NCI-H82 treated with DMSO at 0.1 percent for 48 hours (cell line): ENCODE measurements at regions not wholly inside any gene's neighbourhood (a gene's known extent, or its start where the extent isn't known, plus 50 kb on each side); places are given as distances from the start of the nearest gene placed in this dataset.

Experiments
- DNase-seq: peaks from one replicate; lab custom pipeline; 2025; ENCODE audit not compliant: unreplicated experiment; lab: John Stamatoyannopoulos, UW

DNA sequence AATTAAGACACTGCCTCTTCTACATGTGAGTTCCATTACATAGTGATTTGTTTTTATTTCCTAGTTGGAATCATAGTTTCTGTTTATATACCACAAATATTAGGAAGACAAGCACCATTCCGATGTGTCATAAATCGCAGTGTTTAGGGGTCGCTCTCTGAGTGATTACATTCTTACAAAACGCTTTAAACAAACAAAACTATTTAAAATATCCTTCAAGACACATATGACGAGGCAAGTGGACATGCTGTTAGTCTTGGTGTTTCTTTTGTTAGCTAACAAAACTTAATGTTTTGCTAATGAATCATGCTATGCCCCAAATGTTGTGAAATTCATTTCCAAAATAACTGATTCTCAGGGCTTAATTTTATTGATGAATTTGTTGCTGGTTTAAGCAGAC lies 1219.3 kb upstream of the PRKX start:
- no peak for DNase-seq

- no peak for DNase-seq
Observed at GRCh38 chrX:4930426-4930825, 1217.0 kb upstream of the PRKX start.

DNA sequence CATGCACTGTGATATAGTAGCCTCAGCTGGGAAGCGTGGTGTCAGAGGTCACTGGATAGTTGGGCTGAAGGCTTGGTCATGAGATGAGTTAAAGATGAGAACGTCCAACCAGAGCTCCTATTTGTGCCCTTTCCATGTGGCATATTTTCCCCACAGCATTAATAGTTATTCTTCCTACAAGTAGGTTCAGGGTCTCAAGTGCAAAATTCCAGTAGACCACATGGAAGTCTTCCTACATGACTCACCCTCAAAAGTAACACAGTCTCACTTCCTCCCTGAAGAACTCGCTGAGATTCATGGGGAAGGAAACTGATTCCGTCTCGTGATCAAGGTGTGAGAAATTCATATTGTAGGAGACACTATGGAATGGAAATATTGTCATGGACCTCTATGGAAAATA lies 1212.5 kb upstream of the PRKX start:
- DNase-seq = no peak

- DNase-seq = no peak
Observed at GRCh38 chrX:4909348-4909747, 1195.9 kb upstream of the PRKX start.

- no peak for DNase-seq
Observed at GRCh38 chrX:4905576-4905975, 1192.1 kb upstream of the PRKX start.

DNA sequence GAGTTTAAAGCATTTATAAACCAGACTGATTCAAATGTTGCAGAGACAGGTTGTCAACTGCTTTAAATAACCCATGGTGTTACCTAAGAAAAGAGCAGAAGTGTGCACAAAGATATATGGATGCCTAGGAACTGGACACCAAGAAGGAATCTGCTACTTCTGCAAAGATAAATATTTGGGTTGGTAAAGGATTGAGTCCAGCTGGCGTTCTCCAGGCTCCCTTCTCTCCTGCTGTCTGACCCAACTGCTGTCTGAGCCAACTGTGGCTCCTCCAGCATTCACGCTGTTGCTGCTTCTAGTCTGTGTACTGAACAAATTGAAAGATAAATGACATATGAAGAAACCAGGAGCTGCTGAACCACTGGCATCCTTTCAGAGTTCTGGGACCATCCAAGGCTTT lies 1167.8 kb upstream of the PRKX start:
- no peak for DNase-seq

DNA sequence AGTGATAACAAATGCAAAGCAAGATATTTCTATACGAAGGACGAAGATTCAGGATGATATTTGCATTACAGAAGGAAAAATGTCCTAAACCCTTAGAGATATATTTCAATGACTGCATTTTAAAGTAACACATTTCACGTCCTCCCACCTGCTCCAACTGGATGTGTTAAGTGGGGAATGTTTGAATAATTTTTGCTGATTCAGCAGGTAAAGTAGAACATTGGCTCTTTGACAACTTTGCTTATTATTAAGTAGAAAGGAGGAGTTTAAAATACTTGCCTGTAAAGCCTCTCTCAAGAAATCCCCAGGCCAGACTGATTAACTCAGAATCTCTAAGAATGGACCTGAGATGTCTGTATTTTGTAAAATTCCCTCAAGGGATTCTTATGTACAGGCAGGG lies 1165.2 kb upstream of the PRKX start:
- no peak for DNase-seq

GRCh38 chrX:4876268-4876667 lies 1162.8 kb upstream of the PRKX start:
- DNase-seq = no peak

GRCh38 chrX:4851534-4851933 lies 1138.1 kb upstream of the PRKX start:
- DNase-seq = no peak

DNA sequence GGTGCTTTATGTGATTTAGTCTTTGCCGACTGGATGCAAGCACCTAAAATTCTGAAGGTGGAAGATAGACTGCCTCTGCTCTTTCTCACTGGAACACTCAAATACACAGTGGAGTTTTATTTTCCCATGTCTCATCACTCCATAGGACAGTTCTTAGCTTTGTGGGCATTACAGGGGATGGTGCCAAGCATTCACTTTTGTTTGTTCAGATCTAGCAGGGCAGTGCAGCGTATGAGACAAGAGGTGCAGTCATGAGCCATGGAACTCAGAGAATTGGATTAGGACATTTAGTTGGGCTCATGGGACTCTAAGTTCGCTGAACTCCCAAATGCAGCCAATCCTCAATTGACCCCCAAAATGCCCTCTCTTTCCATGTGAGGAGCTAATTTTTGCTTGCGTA lies 1136.9 kb upstream of the PRKX start:
- DNase-seq = no peak

GRCh38 chrX:4844376-4844775 lies 1130.9 kb upstream of the PRKX start:
- no peak for DNase-seq

DNA sequence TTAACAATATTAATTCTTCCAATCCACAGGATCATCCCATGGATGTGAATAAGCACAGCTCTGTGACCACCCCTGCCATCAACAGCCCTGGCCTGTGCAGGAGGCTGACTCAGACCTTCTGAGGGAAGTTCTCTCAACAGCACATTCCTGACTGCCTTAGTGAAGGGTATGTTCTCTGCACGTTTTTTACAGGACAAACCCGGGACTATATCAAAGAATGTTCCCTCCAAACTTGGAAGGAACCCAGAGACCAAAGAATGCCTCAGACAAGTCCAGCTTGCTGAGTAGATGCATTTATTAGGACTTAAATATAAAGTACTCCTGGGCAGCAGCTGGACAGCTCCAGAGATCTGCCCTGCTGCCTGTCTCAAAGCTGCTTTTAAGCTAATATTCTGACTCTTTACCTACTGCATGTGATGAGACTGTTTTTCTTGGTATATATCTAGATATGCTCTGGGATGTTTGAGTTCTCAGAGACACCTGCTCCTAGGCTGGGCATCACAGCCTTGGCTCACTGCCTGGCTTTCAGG lies 1127.8 kb upstream of the PRKX start:
- DNase-seq = no peak

- no peak for DNase-seq
Observed at GRCh38 chrX:4831574-4831973, 1118.1 kb upstream of the PRKX start.

DNA sequence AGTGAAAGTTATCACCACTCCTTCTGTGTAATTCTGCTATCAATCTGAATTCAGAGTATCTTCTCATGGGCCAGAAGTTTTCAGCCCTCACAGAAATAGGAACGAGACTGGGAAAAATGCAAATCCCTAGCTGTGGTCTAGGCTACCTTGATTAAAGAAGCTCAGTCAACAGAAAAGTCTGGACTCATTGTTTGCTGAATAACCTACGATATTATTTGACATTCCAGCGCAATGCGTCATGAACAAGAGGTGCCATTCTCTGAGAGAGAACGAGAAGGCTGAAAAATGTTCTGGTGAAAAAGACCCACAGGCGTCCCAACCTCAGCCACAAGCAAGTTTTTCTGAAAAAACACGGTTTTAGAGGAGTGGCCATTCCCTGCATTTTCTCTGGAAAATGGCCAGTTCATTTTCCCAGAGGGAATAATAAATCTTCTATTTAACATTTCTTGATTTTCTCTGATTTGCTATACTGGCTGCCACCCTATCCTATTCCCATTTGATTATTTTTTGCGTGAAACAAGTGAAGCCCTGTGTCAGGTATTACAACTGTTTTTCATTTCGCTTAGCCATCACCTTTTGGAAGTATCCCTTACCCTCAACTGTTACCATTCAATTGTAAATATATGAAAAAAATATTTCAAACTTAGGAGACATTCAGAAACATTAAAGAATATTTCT lies 1117.6 kb upstream of the PRKX start:
- DNase-seq = no peak

DNA sequence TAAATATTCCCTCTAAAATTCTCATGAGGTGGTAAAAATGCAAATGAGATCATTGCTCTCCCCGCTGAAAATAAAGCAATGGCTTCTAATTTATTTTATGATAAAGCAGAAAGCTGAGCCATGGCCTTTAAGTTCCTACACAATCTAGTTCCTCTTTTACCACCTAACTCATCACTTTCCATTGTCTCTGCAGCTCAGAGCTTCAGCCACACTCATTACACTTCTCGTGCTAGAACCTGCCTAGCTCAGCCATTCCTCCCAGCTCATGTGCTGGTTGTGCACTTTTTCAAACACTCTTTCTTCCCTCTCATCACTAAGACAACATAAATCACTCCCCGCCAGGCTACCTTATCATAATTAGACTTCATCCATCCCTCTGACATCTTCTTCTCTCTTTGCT lies 1112.1 kb upstream of the PRKX start:
- DNase-seq = no peak

- DNase-seq = no peak
Observed at GRCh38 chrX:4809571-4809970, 1096.1 kb upstream of the PRKX start.

- no peak for DNase-seq
Observed at GRCh38 chrX:4805502-4805901, 1092.1 kb upstream of the PRKX start.

DNA sequence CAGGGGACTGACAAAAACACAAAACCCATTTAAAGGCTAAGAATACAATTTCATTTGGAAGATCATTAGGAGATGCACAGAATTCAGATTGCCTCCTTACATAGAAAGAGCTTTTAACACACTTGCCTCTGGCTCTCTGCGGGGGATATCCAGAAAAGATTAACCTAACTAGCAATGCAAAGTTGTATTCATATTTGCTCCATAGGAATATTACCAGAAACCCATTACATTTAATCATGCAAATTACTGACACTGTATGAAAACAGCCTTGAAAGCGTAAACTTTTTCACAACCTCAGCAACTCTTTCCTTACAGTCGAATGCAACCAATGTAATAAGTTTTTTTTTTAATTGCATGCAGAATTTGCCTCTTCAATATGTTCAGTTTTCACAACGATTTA lies 1087.3 kb upstream of the PRKX start:
- no peak for DNase-seq

DNA sequence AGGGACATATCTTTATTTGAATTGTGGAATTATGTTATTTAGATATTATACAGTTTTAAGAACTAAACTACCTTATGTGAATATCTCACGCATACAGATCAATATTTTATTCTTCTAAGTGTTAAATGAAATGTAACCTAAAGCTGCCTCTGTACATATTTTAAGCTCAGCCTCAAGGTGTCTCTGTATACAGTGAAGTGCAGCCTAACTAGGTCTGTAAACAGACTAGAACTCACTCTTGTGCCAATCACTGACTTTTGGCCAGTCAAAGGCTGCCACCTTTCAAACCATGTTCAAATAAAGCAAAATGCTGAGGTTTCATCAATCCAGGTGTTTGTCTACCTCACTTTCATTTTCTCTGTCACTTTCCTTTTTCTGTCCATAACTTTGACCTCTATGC lies 1074.5 kb upstream of the PRKX start:
- no peak for DNase-seq

DNA sequence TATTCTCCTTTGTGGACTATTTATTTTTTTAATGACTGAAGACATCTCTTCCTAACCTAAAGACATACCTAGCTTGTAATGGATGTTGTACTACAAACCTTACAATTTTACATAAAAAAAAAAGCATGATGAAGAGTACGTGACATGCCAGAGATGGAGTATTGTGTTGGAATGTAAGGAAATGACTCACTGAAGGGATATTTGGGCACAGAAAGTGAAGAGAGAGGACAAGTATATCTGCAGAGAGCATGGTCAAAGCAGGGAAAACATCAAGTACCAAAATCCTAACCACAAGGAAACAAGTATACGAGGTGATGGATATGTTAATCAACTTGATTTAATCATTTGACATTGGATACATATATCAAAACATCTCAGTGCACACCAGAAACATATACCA lies 1051.4 kb upstream of the PRKX start:
- no peak for DNase-seq

DNA sequence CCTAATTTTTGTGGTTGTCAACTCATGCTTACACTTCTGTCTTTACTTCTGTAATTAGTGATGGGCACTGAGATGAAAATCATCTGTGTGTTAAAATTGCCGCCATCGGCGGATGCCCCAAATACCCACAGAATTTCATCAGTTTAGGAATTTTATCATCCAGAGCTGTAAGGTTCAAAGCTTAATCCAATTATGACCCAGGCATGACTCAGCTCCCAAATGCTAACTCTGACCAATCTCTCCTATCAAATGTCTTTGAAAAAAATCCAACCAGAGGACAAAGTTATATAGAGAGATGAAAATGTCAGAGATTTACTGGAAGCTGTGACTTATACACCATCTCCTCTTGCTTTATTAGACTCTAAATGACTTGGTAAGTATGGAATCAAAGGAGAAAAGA lies 1048.7 kb upstream of the PRKX start:
- no peak for DNase-seq

DNA sequence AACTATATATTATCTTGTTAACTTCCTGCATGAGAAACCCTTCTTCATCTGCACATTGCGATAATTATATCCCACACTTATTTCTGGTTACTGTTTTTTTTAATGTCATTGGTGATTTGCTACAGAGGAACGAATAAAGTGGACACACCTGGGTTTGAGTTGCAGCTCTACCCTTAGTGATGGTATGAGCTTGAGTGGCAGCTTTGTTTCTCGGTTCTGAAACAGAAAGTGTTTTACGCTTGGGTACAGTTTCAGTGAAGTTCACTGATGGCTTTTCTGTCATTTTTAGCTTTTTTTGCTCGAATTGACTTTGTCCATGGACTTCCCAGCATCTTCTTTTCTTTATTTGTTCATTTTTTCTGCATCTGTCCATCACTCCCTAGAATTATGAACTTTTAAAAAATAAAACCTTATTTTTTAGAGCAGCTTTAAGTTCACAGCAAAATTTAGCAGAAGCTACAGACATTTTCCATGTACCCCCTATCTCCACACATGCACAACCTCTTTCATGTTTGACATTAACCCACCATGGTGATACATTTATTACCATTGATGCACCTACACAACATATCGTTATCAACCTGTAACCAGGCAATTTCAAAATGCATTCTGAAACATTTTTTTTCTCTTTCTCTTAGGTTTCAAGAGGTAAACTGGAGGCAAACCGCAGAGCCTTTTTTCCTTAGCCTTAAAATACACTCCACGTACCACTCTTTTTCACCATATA lies 1041.6 kb upstream of the PRKX start:
- no peak for DNase-seq

- no peak for DNase-seq
Observed at GRCh38 chrX:4741024-4741423, 1027.6 kb upstream of the PRKX start.
